Epithelial cell of esophagus (primary cell): ENCODE measurements at regions not wholly inside any gene's neighbourhood (a gene's known extent, or its start where the extent isn't known, plus 50 kb on each side); places are given as distances from the start of the nearest gene placed in this dataset.
A peak's percentile ranks its signal among the peaks of the same experiment; 100 is the strongest.

Experiments
- DNase-seq: peaks from one replicate; pipeline ENCODE4 v3.0.0; 2010; ENCODE audit warnings: low read depth
- H3K4me3 ChIP-seq: 2 replicates; pipeline ENCODE4 v1.5.1; 2011; ENCODE audit warnings: mild to moderate bottlenecking, low read length, control low read depth
- TF ChIP-seq, protein P1 (sequence below): IDR thresholded peaks from 2 replicates; pipeline ENCODE4 v1.5.1; 2011; ENCODE audit warnings: low read depth, mild to moderate bottlenecking, low read length, control low read depth, inconsistent platforms; ENCODE audit not compliant: insufficient read depth; ENCODE audit errors: missing control alignments

DNA sequence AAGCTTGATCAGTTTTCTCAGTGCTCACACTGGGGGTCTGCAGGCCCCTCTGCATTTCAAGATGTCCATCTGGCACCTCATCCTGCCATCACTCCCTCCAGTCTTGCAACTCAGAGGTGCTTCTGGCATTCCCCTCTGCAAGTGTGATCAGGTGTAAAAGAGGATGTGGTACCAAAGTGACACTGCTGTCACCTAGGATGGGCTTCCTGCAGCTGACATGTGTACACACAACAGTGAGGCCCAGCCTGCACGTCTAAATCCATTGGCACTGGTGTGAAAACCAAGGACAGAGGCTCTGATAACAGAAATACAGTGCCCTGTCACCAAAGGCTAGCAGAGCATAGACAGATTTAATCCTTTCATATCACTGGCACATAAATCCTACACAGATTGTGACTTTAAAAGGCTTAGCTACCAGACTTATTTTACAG, 162.5 kb upstream of the CELF2 start:
- TF ChIP-seq, protein P1, sequence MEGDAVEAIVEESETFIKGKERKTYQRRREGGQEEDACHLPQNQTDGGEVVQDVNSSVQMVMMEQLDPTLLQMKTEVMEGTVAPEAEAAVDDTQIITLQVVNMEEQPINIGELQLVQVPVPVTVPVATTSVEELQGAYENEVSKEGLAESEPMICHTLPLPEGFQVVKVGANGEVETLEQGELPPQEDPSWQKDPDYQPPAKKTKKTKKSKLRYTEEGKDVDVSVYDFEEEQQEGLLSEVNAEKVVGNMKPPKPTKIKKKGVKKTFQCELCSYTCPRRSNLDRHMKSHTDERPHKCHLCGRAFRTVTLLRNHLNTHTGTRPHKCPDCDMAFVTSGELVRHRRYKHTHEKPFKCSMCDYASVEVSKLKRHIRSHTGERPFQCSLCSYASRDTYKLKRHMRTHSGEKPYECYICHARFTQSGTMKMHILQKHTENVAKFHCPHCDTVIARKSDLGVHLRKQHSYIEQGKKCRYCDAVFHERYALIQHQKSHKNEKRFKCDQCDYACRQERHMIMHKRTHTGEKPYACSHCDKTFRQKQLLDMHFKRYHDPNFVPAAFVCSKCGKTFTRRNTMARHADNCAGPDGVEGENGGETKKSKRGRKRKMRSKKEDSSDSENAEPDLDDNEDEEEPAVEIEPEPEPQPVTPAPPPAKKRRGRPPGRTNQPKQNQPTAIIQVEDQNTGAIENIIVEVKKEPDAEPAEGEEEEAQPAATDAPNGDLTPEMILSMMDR = no peak
- DNase-seq = no peak
- H3K4me3 ChIP-seq = no peak overlapping the region

DNA sequence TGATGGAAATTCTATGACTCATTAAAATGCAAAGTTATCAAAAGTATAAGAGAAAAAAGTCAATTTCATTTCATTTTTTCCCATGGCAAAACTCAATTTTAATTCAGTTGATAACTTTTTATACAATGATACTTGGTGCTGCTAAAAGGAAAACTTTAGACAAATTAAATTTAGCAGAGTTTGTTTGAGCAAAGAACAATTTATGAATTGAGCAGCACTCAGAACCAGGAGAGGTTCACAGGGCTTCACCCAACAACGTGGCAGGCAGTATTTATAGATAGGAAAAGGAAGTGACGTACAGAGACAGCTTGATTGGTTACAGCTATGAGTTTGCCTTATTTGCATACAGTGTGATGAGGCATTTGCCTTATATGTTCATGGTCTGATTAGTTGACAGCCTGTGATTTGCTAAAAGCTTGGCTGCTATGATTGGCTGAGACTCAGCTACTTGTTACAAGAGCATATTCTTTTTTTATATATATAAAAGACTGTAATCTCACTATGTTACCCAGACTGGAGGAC, 157.2 kb upstream of the CELF2 start:
- no peak overlapping the region for H3K4me3 ChIP-seq
- DNase-seq = no peak
- TF ChIP-seq, protein P1 = no peak

- TF ChIP-seq, protein P1 = no peak
- DNase-seq = peak; percentile 51
- no peak overlapping the region for H3K4me3 ChIP-seq
These were observed 152.4 kb upstream of the CELF2 start for GRCh38 chr10:10865303-10865702.

DNA sequence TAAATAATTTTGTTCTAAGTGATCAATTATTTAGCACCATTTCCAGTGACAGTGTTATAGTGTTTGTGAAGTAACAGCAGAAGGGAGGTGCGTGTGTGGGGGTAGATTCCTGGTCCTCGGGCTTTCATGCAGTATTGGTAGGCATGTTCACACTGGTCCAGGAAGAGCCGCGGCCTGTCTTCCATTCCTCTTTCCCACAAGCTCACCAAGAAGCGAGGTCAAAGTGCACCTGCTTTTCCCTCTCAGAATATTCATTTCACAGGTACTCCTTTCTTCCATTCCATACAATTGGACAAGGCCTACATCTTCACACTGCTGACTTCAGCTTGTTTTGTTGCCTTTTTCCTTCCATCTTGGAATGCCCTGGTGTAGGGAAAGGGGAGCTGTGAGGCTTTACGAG, 151.8 kb upstream of the CELF2 start:
- no peak overlapping the region for H3K4me3 ChIP-seq
- DNase-seq = peak; percentile 93
- TF ChIP-seq, protein P1 = no peak

DNA sequence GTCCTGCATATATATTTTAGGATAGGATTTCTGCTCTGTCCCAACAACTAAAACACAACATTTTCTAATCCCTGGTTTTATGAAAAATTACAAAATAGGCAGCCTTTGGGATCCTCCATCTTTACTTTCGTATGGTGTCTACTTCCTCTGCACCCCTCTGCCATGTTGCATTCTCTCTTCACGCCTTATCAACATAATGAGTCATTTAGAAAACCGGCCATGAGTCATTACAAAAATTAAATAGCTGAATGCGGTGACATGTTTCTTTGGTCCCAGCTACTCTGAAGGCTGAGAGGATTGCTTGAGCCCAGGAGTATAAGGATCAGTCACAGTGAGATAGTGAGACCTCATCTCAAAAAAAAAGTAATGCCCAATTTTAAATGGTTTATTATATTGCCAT, 148.1 kb upstream of the CELF2 start:
- H3K4me3 ChIP-seq = no peak overlapping the region
- DNase-seq = peak; percentile 73
- TF ChIP-seq, protein P1 = no peak

DNA sequence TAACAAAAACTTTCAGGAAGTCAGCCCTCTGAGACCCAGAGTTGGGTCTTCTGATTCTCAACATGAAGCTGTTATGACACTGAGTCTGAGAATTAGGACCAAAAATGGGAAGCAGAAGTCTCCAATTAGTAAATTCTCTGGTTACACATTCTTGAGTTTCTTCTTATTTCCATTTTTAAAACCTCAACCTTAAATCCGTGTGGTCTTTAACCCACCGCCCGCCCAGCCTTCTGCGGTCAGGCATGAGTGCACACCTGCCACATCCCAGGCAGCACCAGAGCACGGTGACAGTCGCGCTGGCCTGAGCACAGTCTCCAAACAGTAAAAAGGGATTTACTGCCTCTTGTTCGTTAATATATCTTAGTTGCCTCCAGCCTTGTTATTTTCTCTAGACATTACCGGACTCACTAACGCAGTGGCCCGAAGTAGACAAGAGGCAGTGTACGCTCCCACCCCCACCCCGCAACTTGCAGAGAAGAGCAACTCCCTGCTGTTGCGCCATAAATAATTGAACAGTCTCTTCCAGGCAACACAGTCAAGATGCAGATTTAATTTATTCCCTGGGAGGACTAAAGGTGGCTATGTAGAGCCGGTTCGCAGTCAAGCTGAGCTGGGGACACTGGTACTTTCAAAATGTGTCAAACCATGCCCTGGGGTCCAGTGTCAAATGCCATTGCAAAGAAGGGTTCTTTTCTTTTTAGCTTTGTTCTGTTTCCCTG, 147.0 kb upstream of the CELF2 start:
- no peak for DNase-seq
- no peak overlapping the region for H3K4me3 ChIP-seq
- TF ChIP-seq, protein P1 = no peak

DNA sequence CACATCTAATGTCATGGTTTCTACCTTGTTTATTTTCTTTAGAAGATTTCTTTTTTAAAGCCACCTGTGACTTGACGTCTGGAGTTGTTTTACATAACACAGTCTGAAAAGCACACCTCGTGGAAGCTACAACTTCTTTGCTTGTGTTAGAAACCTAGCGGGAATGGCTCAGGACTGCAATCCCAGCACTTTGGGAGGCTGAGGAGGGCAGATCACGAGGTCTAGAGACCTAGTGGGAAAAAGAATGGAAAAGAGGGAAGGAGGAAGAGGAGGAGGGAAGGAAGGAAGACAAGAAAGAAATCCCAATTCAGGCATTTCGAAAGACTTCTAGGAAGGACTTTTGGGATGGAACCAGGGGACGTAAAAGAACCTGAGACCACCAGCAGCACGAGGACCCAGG, 146.3 kb upstream of the CELF2 start:
- no peak for DNase-seq
- TF ChIP-seq, protein P1 = no peak
- no peak overlapping the region for H3K4me3 ChIP-seq
